Spleen (tissue), 11 donors: ENCODE measurements at regions not wholly inside any gene's neighbourhood (a gene's known extent, or its start where the extent isn't known, plus 50 kb on each side); places are given as distances from the start of the nearest gene placed in this dataset.

Source experiments
- DNase-seq: peaks from one replicate; pipeline ENCODE4 v3.0.0-alpha.2; 2020
- H3K27ac ChIP-seq, 8 donors: fragments of 200-600 bp; sonication (generic) in 7 of 8; 1 replicate in 4 of 8; 2 replicates in 4 of 8; pipeline versions ENCODE4 v1.5.0 to v1.8.0; 2016 to 2021; ENCODE audit warnings: inconsistent platforms in 4 of 8, mild to moderate bottlenecking in 4 of 8, moderate library complexity in 1 of 8
- H3K27me3 ChIP-seq, 7 donors: fragments of 200-600 bp; sonication (generic) in 6 of 7; replicated peaks in 1 of 7; 1 replicate in 4 of 7; 2 replicates in 3 of 7; pipeline versions ENCODE4 v1.5.0 to v1.8.0; 2016 to 2021; ENCODE audit warnings: inconsistent platforms in 3 of 7, mild to moderate bottlenecking in 1 of 7
- H3K36me3 ChIP-seq, 6 donors: fragments of 200-600 bp; sonication (generic) in 5 of 6; 1 replicate in 4 of 6; 2 replicates in 2 of 6; pipeline versions ENCODE4 v1.5.0 to v1.8.0; 2016 to 2021; ENCODE audit warnings: inconsistent platforms in 2 of 6
- H3K4me1 ChIP-seq, 6 donors: fragments of 200-600 bp; sonication (generic) in 5 of 6; 1 replicate in 3 of 6; 2 replicates in 3 of 6; pipeline versions ENCODE4 v1.5.0 to v1.8.0; 2016 to 2021; ENCODE audit warnings: inconsistent platforms in 3 of 6
- H3K4me3 ChIP-seq, 8 donors: fragments of 200-600 bp; sonication (generic) in 7 of 8; 1 replicate in 4 of 8; 2 replicates in 4 of 8; pipeline versions ENCODE4 v1.5.0 to v1.8.0; 2016 to 2021; ENCODE audit warnings: inconsistent platforms in 4 of 8, mild to moderate bottlenecking in 4 of 8, moderate library complexity in 2 of 8
- H3K9me3 ChIP-seq, 8 donors: fragments of 200-600 bp; sonication (generic) in 7 of 8; 1 replicate in 4 of 8; 2 replicates in 4 of 8; pipeline versions ENCODE4 v1.5.0 to v1.8.0; 2016 to 2021; ENCODE audit warnings: inconsistent platforms in 4 of 8
- POLR2A ChIP-seq, 3 donors: fragments of 450-650 bp; IDR thresholded peaks; one replicate each; pipeline ENCODE4 v1.5.1; 2017; ENCODE audit warnings: antibody characterized with exemption in 3 of 3, mild to moderate bottlenecking in 1 of 3
- POLR2AphosphoS5 ChIP-seq, 3 donors: sonication (generic); formaldehyde crosslinking; IDR thresholded peaks; one replicate each; pipeline ENCODE4 v1.5.1; 2017; ENCODE audit warnings: antibody characterized with exemption in 3 of 3
- WGBS, 5 donors: extraction: QIAGEN DNeasy Blood & Tissue Kit in 3 of 5; methylation state at CpG; one replicate each; pipeline versions ENCODE4 v1.1.5 to v1.1.7; 2013 to 2018; 5-methylcytosine and 5-hydroxymethylcytosine counted together
- intact Hi-C: fragments of 100-400 bp; cut with DNase I; formaldehyde crosslinking; loops from one replicate; pipeline ENCODE4 v1.15.0; 2023; ENCODE audit warnings: low total_unique reads
- TF ChIP-seq, protein P1 (sequence below), 11 experiments: fragments of 200-600 bp in 7 of 11; fragments of 450-650 bp in 4 of 11; sonication (generic) in 4 of 11; IDR thresholded peaks in 8 of 11; conservative IDR thresholded peaks in 3 of 11; 1 replicate in 7 of 11; 2 replicates in 4 of 11; pipeline versions ENCODE4 v1.4.0 to v1.8.0; 2016 to 2021; ENCODE audit warnings: antibody characterized with exemption in 11 of 11, inconsistent platforms in 4 of 11, mild to moderate bottlenecking in 1 of 11
- donor health status: healthy with polysubstance abuse.
- donor health status: DM: no; HTN: no; CAD: no; lungs with moderate emphysema.
- donor health status: DM: no; HTN: no; CAD: no.
- donor health status: Bipolar disorder and iron deficiency.
- donor health status: healthy.
- donor health status: DM: no; HTN: no; CAD: no.
- donor health status: DM: yes; HTN: yes; CAD: no.

DNA sequence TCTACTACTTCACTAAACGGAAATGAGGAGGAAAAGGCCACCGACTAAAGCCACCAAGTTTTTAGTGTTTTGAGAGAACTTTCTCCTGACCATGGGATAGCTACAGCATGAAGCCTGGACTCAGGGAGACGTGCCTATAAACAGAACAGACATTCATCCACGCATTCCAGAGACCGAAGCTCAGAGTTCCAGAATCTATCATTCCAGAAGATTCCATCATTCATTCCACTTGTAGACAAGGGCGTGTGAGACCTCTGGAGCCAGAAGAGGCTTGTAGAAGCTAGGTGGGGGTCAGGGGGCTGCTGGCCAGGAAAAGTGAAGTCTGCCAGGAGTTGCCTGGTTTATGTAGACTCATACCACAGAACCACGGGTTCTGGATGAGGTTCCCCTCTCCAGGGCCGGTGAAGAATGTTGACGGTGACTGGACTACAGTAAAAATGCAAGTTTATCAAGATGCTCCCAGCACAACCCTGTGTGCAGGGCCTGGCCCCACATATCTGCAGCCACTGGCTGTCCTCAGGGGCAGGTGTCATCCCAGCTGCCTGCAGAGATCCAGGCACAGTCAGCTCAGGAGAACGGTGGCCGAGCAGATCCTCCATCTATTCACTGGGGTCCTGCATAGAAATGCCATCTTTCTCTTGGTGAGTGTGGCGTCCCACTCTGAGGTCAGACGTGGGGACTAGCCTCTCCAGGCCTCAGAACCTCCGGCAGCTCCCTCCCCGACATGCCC is 215.7 kb downstream of the USP6NL start:
- H3K36me3 ChIP-seq: no peaks in the 10 kb centered on the region
- TF ChIP-seq POLR2AphosphoS5 (IDR thresholded peaks at IDR 0.05) (no peak), POLR2A (IDR thresholded peaks at IDR 0.05) (no peak)
- H3K4me1 ChIP-seq: peaks cover 0 to 4% (median 0%) of the 10 kb centered on the region in 6 donors
- 86 to 94% (median 88%) methylated on average over 13 to 15 of the region's 15 CpGs for WGBS, 5 donors
- no peak overlapping the region for H3K4me3 ChIP-seq
- intact Hi-C loops: no loop called here
- H3K27me3 ChIP-seq: no peaks in the 10 kb centered on the region
- no peaks in the 10 kb centered on the region for H3K9me3 ChIP-seq
- DNase-seq: no peak
- no peak overlapping the region for H3K27ac ChIP-seq

DNA sequence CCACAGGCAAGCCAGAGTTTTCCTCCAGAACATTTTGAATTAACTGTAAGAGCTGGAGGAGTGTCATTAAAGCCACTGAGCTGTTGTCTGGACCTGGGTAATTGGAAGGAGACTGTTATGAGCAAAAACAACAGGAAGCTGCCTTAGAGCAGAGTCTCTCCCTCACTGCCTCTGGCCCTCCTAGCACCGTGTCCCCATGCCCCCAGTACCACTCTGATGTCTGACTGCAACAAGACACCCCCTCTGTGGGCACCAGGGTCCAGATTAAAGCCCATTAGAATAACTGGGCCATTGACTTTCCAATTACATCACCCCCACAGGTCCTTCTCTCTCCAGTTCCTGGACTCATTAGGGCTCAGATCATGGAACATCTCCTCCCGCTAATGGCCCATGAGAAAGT is 216.3 kb downstream of the USP6NL start:
- no peaks in the 10 kb centered on the region for H3K4me1 ChIP-seq
- 63 to 80% (median 69%) methylated on average over 2 of the region's 2 CpGs for WGBS, 5 donors
- TF ChIP-seq, protein P1, sequence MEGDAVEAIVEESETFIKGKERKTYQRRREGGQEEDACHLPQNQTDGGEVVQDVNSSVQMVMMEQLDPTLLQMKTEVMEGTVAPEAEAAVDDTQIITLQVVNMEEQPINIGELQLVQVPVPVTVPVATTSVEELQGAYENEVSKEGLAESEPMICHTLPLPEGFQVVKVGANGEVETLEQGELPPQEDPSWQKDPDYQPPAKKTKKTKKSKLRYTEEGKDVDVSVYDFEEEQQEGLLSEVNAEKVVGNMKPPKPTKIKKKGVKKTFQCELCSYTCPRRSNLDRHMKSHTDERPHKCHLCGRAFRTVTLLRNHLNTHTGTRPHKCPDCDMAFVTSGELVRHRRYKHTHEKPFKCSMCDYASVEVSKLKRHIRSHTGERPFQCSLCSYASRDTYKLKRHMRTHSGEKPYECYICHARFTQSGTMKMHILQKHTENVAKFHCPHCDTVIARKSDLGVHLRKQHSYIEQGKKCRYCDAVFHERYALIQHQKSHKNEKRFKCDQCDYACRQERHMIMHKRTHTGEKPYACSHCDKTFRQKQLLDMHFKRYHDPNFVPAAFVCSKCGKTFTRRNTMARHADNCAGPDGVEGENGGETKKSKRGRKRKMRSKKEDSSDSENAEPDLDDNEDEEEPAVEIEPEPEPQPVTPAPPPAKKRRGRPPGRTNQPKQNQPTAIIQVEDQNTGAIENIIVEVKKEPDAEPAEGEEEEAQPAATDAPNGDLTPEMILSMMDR (IDR thresholded peaks at IDR 0.05 in 8 of 11, conservative IDR thresholded peaks at IDR 0.05 in 3 of 11): no peak
- no peak for TF ChIP-seq POLR2AphosphoS5 (IDR thresholded peaks at IDR 0.05)
- no peak for TF ChIP-seq POLR2A (IDR thresholded peaks at IDR 0.05)

DNA sequence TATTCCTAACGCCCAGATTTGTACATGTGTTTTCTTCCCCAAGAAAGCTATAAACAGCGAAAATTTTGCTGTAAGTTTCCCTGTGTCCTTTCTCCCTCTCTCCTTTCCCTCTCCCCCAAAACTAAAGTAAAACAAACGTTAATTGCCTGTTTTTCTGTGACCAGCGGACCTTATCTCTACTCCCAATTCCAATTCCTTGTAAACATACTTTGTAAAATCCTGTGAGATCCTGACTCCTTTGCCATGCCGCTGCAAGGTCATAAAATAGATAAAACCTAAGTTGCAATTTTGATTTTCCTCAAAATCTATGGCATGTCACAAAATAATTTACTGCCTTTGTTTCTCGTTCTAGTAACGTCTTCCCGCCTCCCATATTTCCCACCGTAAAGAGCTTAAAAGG is 217.6 kb downstream of the USP6NL start:
- 71 to 83% (median 80%) methylated on average over 9 of the region's 9 CpGs for WGBS, 5 donors
- H3K9me3 ChIP-seq: no peaks in the 10 kb centered on the region
- intact Hi-C loops: no loop called here
- no peak overlapping the region for H3K27ac ChIP-seq
- H3K36me3 ChIP-seq: no peaks in the 10 kb centered on the region
- no peak overlapping the region for H3K4me3 ChIP-seq
- no peaks in the 10 kb centered on the region for H3K27me3 ChIP-seq
- H3K4me1 ChIP-seq: no peaks in the 10 kb centered on the region
- TF ChIP-seq POLR2AphosphoS5 (IDR thresholded peaks at IDR 0.05): no peak
- TF ChIP-seq POLR2A (IDR thresholded peaks at IDR 0.05): no peak
- TF ChIP-seq, protein P1 (IDR thresholded peaks at IDR 0.05 in 8 of 11, conservative IDR thresholded peaks at IDR 0.05 in 3 of 11): no peak
- no peak for DNase-seq

More for the DNA sequence above, 216.3 kb downstream of the USP6NL start:
- no peaks in the 10 kb centered on the region for H3K27me3 ChIP-seq
- no peaks in the 10 kb centered on the region for H3K9me3 ChIP-seq
- intact Hi-C loops: no loop called here
- H3K27ac ChIP-seq: no peak overlapping the region
- H3K4me3 ChIP-seq: no peak overlapping the region
- no peak for DNase-seq
- H3K36me3 ChIP-seq: no peaks in the 10 kb centered on the region

DNA sequence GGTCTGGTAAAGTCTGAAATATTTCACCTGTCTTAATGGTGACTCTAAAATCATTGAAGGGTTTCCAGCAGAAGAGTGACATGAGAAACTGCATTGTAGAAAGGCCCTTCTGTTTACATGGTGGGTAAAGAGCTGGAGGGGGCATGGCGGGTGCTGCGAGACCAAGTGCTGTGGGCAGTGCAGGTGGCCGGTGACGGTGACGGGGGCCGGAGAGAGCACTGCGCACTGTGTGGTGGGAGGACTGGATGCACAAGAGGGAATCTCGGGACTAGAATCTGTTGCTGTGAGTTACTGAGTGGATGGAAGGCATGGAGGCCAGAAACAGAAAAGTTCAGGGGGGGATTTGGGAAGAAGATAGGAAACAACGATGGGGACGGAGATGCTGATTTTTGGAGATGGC is 218.7 kb downstream of the USP6NL start:
- intact Hi-C loops: no loop called here
- Histone ChIP-seq H3K27me3 (no peaks in the 10 kb centered on the region), H3K36me3 (no peaks in the 10 kb centered on the region), H3K27ac (no peak overlapping the region), H3K4me3 (no peak overlapping the region), H3K4me1 (no peaks in the 10 kb centered on the region), H3K9me3 (no peaks in the 10 kb centered on the region)
- TF ChIP-seq, protein P1 (IDR thresholded peaks at IDR 0.05 in 8 of 11, conservative IDR thresholded peaks at IDR 0.05 in 3 of 11): no peak
- no peak for TF ChIP-seq POLR2A (IDR thresholded peaks at IDR 0.05)
- TF ChIP-seq POLR2AphosphoS5 (IDR thresholded peaks at IDR 0.05): no peak
- 95 to 98% (median 96%) methylated on average over 10 of the region's 10 CpGs for WGBS, 5 donors
- peak; percentile 30 for DNase-seq
